BJ (cell line): ENCODE measurements at regions not wholly inside any gene's neighbourhood (a gene's known extent, or its start where the extent isn't known, plus 50 kb on each side); places are given as distances from the start of the nearest gene placed in this dataset.

Experiments used
- CTCF ChIA-PET: fragments of 350-600 bp; formaldehyde crosslinking; extraction: SDS; loops from one replicate; lab custom pipeline; 2021; ENCODE audit warnings: antibody characterized with exemption, inconsistent platforms; lab: Yijun Ruan, JAX
- POLR2A ChIA-PET: fragments of 300-600 bp; sonication (Branson Sonifier 250); formaldehyde crosslinking; extraction: SDS; loops from one replicate; lab custom pipeline; 2021; ENCODE audit warnings: antibody characterized with exemption; lab: Charles Lee
- DNase-seq: peaks from one replicate; pipeline ENCODE4 v3.0.0-alpha.2; 2011; ENCODE audit warnings: low read depth
- H3K27me3 ChIP-seq: 2 replicates; pipeline ENCODE4 v1.6.0; 2011; ENCODE audit warnings: low read length; ENCODE audit not compliant: control insufficient read depth, insufficient read depth
- H3K36me3 ChIP-seq: 2 replicates; pipeline ENCODE4 v1.5.1; 2011; ENCODE audit warnings: low read length; ENCODE audit not compliant: control insufficient read depth, insufficient read depth
- H3K4me3 ChIP-seq: 2 replicates; pipeline ENCODE4 v1.5.1; 2011; ENCODE audit warnings: low read depth, mild to moderate bottlenecking, control low read depth, low read length
- TF ChIP-seq, protein P1 (sequence below): IDR thresholded peaks from 2 replicates; pipeline ENCODE4 v1.5.1; 2011; ENCODE audit warnings: low read depth, mild to moderate bottlenecking, control low read depth, inconsistent platforms, low read length, moderate library complexity; ENCODE audit not compliant: insufficient read depth

DNA sequence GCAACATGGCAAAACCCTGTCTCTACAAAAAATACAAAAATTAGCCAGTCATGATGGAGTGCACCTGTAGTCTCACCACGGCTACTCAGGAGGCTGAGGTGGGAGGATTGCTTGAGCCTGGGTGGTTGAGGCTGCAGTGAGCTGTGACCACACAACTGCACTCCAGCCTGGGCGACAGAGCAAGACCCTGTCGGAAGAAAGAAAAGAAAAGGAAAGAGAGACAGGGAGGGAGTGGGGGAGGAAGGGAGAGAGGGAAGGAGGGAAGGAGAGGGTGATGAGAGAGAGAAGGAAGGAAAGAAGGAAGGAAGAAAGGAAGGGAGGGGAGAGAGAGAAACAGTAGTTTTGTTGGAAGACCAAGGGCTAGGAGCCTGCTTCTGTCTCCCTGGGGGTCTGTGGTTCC is 142.4 kb downstream of the C9orf50 start:
- DNase-seq: no peak
- POLR2A ChIA-PET: no interaction called here
- TF ChIP-seq, protein P1, sequence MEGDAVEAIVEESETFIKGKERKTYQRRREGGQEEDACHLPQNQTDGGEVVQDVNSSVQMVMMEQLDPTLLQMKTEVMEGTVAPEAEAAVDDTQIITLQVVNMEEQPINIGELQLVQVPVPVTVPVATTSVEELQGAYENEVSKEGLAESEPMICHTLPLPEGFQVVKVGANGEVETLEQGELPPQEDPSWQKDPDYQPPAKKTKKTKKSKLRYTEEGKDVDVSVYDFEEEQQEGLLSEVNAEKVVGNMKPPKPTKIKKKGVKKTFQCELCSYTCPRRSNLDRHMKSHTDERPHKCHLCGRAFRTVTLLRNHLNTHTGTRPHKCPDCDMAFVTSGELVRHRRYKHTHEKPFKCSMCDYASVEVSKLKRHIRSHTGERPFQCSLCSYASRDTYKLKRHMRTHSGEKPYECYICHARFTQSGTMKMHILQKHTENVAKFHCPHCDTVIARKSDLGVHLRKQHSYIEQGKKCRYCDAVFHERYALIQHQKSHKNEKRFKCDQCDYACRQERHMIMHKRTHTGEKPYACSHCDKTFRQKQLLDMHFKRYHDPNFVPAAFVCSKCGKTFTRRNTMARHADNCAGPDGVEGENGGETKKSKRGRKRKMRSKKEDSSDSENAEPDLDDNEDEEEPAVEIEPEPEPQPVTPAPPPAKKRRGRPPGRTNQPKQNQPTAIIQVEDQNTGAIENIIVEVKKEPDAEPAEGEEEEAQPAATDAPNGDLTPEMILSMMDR: no peak
- Histone ChIP-seq H3K27me3 (no peaks in the 10 kb centered on the region), H3K4me3 (no peak overlapping the region), H3K36me3 (no peaks in the 10 kb centered on the region)
- CTCF ChIA-PET: interaction anchor here (0.7 kb wide), 1 partner anchor 11 kb away, joined by 3 read pairs; no protein-coding TSS in a partner anchor

DNA sequence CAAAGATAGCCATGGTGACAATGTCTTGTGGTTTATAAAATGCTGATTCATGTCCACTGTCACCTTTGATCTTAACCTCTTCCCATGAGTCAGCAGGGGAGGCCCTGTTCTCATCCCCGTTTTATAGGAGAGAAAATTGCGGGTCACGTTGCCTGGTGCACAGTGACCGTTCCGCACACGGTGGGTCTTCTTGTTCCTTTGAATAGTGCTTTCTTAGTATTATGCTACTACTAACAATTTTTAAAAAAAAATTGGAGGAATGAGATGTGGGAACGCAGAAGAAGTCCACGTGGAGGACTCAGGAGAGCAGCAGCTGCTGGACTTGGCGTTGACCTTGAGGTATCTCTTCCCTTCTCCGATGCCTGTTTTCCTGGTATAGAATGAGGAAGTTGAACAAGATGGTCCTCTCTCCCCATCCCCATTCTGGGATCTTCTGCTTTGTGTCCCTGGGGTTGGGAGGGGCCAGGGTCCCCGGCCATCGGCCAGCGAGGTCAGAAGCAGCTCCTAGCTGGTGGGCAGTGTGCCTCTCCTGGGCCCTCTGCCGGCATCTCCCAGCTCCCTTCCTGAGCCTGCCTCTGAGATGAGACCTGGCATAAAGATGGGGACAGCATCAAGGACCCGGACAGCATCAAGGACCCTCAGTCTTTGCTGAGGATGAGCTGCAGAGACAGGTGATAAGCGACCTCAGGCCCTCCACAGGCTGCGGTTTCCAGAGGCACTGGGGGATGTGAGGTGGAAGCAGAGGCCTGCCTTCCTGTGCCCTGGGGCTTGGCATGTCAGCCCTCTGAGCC is 143.9 kb downstream of the C9orf50 start:
- TF ChIP-seq, protein P1: peak; percentile 21; the same call in 1 of the 2 replicates
- H3K4me3 ChIP-seq: no peak overlapping the region
- no peak for DNase-seq
- ChIA-PET POLR2A (interaction anchor here (0.6 kb wide), 1 partner anchor 104 kb away, joined by 3 read pairs; no protein-coding TSS in a partner anchor), CTCF (interaction anchor here (1.3 kb wide), 1 partner anchor 303 kb away, joined by 4 read pairs; no protein-coding TSS in a partner anchor)
- H3K36me3 ChIP-seq: no peaks in the 10 kb centered on the region
- H3K27me3 ChIP-seq: no peaks in the 10 kb centered on the region

DNA sequence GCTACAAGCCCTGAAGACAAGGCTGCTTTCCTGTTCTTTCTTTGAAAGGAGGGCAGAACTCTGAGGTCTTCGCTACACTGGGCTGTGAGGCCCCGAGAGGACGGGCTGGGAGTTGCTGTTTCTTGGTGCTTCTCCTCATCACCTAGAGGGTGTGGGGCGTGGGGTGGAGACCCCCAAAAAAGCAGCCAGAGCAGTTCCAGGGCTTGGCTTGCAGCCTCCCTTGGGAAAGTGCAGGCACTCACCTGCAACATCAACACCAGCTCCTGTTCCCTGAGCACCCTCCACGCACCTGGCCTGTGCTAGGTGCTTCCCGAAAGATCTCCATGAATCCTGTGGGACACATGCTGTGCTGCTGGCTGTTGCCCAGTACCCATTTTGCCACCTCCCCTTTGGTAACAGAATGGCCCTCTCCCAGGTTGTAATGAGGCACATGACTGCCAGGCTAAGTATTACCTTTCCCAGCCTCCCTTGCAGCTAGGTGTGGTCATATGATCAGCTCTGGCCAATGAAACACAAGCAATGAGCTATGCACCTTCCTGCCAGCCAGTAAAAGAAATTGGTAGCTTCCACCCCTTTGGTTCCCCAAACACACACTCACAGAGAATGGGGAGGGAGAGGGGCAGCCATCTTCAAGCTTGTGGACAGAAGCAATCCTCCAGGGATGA is 146.0 kb downstream of the C9orf50 start:
- DNase-seq: no peak
- no peaks in the 10 kb centered on the region for H3K36me3 ChIP-seq
- TF ChIP-seq, protein P1: no peak
- no peak overlapping the region for H3K4me3 ChIP-seq
- CTCF ChIA-PET: interaction anchor here (0.8 to 1.9 kb wide), 6 partner anchors 10 to 343 kb away, joined by 3 to 7 read pairs (median 4); no protein-coding TSS in a partner anchor
- POLR2A ChIA-PET: no interaction called here
- no peaks in the 10 kb centered on the region for H3K27me3 ChIP-seq

DNA sequence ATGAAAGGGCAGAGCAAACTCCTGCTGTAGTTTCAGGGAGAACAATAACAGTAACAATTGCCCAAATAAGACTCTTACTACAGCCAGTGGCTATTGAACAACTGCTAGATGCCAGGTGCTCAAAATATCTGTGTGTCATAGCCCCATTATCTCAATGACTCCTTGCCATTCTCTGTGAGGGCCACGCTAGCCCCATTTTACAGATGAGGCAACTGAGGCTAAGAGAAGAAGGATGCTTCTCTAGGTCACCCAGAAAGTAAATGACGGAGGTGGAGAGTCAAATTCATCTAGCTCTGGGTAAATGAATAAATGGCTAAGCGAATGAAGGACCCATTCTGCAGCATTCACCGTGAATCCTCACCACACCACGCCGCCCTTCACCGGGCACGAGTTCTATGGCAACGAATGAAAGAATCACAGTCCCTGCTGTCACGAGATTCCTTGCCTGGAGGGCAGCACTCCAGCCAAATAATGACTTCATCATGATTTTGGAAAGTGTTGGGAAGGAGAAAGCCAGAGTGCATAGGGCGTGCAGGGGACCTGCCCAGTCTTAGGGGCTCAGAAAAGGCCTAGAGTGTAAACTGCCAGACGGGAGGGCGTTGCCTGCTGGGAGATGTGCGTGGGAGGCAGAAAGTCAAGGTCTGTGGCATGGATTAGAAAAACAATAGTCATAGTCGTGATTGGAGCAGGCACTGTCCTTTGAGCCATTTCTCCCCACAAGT is 147.2 kb downstream of the C9orf50 start:
- DNase-seq: peak; percentile 63
- Histone ChIP-seq H3K27me3 (no peaks in the 10 kb centered on the region), H3K4me3 (no peak overlapping the region), H3K36me3 (no peaks in the 10 kb centered on the region)
- ChIA-PET CTCF (interaction anchor here (1.0 to 1.9 kb wide), 4 partner anchors 8 to 299 kb away, joined by 3 to 7 read pairs (median 4); no protein-coding TSS in a partner anchor), POLR2A (no interaction called here)
- TF ChIP-seq, protein P1: no peak

DNA sequence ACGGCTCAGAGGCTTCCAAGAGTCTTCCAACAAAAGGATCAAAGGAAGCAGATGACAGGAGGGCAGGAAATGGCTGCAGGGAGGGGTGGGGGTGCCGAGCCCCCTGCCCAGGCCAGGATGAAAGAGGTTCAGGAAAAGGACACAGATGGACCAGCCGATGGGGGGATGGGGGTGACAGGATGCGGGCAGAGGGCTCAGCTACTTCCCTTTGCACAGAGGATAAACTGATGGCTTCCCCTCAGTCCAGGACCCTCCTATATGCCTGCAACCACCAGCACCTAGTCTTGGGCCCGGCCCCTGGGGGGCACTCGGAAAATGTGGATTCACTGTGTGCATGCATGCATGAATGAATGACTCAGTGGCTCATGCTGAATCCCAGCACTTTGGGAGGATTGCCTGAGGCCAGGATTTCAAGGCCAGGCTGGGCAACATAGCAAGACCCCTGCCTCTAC is 148.2 kb downstream of the C9orf50 start:
- CTCF ChIA-PET: no interaction called here
- no peak for DNase-seq
- TF ChIP-seq, protein P1: no peak
- POLR2A ChIA-PET: no interaction called here
- Histone ChIP-seq H3K4me3 (no peak overlapping the region), H3K36me3 (no peaks in the 10 kb centered on the region), H3K27me3 (no peaks in the 10 kb centered on the region)
